OCI-LY3 (cell line): ENCODE measurements at regions not wholly inside any gene's neighbourhood (a gene's known extent, or its start where the extent isn't known, plus 50 kb on each side); places are given as distances from the start of the nearest gene placed in this dataset.

ENCODE experiments used
- EZH2phosphoT487 ChIP-seq: fragments of 200-600 bp; shearing (Covaris generic); IDR thresholded peaks from 2 replicates; pipeline ENCODE4 v1.6.1; 2018; ENCODE audit warnings: antibody characterized with exemption, mixed run types, low read depth
- TF ChIP-seq, protein P1 (sequence below): fragments of 200-600, 300-600 bp; sonication (generic); IDR thresholded peaks from 2 replicates; pipeline ENCODE4 v1.5.1; 2014; ENCODE audit warnings: antibody characterized with exemption, low read length, low read depth

GRCh38 chr11:29051935-29052334 lies 943.7 kb downstream of the METTL15 start:
- TF ChIP-seq, protein P1, sequence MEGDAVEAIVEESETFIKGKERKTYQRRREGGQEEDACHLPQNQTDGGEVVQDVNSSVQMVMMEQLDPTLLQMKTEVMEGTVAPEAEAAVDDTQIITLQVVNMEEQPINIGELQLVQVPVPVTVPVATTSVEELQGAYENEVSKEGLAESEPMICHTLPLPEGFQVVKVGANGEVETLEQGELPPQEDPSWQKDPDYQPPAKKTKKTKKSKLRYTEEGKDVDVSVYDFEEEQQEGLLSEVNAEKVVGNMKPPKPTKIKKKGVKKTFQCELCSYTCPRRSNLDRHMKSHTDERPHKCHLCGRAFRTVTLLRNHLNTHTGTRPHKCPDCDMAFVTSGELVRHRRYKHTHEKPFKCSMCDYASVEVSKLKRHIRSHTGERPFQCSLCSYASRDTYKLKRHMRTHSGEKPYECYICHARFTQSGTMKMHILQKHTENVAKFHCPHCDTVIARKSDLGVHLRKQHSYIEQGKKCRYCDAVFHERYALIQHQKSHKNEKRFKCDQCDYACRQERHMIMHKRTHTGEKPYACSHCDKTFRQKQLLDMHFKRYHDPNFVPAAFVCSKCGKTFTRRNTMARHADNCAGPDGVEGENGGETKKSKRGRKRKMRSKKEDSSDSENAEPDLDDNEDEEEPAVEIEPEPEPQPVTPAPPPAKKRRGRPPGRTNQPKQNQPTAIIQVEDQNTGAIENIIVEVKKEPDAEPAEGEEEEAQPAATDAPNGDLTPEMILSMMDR = no peak
- TF ChIP-seq EZH2phosphoT487 = no peak
